Stimulated activated CD4-positive, alpha-beta T cell treated with anti-CD3 and anti-CD28 coated beads, Interleukin-12 subunit alpha, Interleukin-12 subunit beta, amount 100 ng/mL, for 48 hours (primary cell): ENCODE measurements at regions not wholly inside any gene's neighbourhood (a gene's known extent, or its start where the extent isn't known, plus 50 kb on each side); places are given as distances from the start of the nearest gene placed in this dataset.

Experiments
- DNase-seq, 3 donors: peaks; one replicate each; pipeline ENCODE4 v3.0.0-alpha.2; 2020; ENCODE audit warnings: low read depth in 2 of 3, low spot score in 1 of 3

GRCh38 chr4:177569434-177569833, 127.2 kb upstream of the AGA start:
- no peak for DNase-seq

DNA sequence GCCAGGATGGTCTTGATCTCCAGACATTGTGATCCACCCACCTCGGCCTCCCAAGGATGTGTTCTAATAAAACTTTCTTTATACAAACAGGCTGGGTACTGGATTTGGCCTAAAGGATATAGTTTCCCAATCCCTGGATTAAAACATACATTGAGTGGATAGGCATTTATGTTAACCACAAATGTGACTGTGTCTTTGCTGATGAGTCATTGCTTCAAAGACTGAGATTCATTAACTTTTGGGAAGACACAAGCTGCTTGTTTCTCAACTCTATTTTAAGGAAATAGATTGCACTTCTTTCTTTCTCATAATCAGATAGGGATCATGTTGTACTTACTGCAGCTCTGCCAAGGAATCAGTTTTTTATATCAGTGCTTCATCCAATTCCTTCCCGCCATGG, 131.3 kb upstream of the AGA start:
- DNase-seq: no peak

GRCh38 chr4:177574446-177574845, 132.2 kb upstream of the AGA start:
- DNase-seq: no peak

DNA sequence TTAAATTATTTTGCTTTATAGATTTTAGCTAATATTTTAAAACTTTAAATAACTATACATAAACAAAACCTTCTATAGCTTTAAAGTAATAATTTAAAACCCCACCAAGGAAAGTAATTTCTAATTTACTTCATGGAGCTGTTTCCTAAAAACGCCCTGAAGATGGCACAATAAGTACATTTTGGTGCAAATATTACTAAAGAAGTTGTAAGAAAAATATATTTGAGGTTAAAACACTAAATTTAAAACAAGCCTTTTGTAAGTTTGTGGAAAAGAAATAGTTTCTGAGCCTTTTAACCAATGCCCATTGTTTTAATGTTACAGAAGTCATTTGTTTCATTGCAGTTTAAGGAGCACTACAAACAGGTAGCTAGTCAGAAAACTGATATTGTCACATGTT, 137.4 kb upstream of the AGA start:
- no peak for DNase-seq

- no peak for DNase-seq
Measured at GRCh38 chr4:177582992-177583391, 140.8 kb upstream of the AGA start.

DNA sequence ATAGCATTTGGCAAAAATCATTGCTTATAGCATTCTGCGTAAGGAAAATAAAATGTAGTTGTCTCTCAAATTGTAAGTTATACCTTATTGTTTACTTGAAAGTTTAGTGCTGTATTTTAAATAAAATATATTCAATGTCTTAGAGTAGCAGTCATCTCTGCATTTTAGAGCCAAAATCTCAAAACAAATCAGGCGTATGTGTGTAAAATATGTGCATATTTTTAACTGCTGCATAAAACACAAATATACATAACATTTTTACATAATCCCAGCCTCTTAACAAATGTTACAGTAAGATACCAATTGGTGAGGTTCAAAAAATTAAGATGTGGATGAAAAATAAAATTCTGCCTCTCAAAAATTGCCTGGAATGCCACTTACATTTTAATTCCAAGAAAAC, 145.8 kb upstream of the AGA start:
- DNase-seq: no peak

DNA sequence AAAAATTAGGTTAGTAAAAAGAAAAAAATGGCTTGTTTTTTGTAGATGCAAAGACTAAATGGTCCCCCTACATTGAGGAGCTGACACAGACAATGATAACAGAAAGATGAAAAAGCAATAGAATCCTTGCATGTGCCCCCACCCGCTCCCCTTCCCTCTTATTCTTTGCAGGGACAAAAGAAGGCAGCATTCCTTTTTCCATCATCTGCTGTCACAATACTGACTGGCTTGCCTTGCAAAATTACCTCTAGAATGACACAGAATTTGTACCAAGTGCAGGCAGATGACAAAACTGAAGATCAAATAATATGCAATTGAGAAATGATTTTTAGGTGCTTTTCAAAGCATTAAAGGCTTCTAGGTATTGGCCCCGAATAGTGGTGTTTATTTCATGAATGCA, 153.1 kb upstream of the AGA start:
- DNase-seq: no peak

GRCh38 chr4:177596035-177596434, 153.8 kb upstream of the AGA start:
- peak; percentile 5 to 28 (median 8) for DNase-seq

DNA sequence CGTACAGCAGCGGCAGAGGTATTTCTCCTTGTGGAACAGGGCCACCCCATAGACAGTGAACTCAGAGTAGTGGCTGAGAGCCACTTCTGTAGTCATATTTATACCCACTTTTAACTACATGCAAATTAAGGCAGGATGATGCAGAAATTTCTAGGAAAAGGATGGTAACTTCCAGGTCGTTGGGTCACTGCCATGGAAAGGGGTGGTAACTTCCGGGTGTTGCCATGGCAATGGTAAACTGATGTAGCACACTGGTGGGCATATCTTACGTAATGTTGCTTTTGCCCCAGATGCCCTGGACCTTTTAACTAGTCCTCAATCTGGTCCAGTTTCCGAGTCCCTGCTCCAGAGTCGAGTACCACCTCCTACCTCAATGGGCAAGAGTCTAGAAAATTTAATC, 154.8 kb upstream of the AGA start:
- no peak for DNase-seq

- no peak for DNase-seq
Measured at GRCh38 chr4:177605252-177605651, 163.0 kb upstream of the AGA start.

DNA sequence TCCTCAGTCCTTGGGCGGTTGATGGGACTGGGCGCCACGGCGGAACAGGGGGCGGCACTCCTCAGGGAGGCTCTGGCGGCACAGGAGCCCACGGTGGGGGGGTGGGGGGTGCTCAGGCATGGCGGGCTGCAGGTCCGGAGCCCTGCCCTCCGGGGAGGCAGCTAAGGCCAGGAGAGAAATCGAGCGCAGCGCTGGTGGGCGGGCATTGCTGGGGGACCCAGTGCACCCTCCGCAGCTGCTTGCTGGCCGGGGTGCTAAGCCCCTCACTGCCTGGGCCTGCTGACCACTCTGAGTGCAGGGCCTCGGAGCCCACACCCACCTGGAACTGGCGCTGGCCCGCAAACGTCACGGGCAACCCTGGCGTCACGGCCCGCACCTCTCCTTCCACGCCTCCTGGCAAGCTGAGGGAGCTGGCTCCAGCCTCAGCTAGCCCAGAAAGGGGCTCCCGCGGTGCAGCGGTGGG, 164.9 kb upstream of the AGA start:
- no peak for DNase-seq

DNA sequence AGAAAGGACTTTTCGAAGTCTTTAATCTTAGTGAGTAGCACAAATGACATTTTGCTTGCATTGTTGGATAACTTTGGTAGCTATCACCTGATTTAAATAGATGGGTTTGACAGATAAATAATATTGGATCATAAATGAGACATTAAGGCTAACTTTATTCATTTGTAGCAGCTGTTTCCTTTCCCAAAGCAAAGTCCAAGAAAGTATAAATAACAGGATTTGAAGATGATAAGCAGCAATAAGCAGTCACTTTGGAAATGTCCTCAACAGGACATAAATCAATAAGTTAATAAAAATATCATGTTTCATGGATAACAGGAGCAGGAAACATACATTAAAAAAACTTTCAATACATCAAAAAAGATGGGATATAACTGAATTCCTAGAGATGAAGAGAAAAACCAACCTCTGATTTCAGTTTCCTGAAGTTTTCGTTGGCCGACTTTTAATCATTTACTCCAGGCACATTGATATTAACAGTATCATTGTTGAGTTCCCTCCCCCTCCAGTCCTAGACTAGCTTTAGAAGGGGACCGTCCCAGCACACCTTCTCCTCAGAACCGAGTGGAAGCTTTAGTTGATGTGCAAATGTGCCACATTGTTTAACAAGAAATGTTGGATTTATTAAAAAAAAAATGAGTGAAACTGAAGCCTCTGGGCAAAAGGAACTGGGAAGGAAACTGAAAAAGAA, 169.9 kb upstream of the AGA start:
- DNase-seq: no peak

DNA sequence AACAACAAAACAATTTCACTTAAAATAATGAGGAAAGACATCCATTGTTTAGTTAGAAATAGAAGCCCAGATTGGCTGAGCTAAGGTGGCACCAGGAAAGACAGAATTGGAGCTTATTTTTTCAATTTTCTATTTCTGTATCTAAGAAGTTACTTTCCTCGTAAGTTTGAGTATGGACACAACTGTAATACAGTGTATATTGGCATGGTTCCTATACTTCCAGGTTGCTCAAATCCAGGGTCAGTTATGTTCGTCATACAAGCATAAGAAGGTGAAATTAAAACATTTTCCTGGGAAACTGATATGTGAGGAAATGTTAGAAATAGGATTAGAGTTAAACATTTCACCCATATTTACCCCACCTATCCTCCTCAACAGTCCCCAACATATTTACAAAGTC, 170.4 kb upstream of the AGA start:
- DNase-seq: no peak

GRCh38 chr4:177632481-177632880, 190.2 kb upstream of the AGA start:
- DNase-seq: no peak

- DNase-seq: no peak
Measured at GRCh38 chr4:177638871-177639270, 196.6 kb upstream of the AGA start.

GRCh38 chr4:177640864-177641263, 198.6 kb upstream of the AGA start:
- DNase-seq: no peak

GRCh38 chr4:177660223-177660622, 218.0 kb upstream of the AGA start:
- no peak for DNase-seq

DNA sequence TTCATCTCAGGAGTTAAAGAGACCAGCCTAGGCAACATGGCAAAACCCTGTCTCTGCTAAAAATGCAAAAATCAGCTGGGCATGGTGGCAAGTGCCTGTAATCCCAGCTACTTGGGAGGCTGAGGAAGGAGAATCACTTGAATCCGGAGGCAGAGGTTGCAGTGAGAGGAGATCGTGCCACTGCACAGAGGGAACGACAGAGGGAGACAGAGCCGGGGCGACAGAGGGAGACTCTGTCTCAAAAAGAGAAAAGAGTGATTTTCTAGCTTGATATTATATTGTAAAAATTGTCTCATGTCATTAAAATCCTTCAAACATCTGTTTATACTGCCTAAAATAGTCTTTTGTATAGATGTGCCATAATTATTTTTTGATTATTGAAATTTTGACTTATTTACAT, 225.4 kb upstream of the AGA start:
- DNase-seq: no peak

DNA sequence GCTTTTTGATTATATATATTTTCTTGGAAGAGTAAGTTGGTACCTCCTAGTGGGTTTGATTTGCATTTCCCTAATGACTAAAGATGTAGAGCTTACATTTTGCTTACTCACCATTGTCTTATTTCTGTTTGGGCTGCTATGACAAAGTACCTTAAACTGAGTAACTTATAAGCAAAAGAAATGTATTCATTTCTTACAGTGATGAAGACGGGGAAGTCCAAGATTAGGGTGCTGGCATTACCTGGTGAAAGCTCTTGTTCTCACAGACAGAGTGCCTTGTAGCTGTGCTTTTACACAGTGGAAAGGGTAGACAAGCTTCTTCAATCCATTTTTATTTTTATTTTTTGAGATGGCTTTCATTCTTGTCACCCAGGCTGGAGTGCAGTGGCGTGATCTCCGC, 229.2 kb upstream of the AGA start:
- no peak for DNase-seq

DNA sequence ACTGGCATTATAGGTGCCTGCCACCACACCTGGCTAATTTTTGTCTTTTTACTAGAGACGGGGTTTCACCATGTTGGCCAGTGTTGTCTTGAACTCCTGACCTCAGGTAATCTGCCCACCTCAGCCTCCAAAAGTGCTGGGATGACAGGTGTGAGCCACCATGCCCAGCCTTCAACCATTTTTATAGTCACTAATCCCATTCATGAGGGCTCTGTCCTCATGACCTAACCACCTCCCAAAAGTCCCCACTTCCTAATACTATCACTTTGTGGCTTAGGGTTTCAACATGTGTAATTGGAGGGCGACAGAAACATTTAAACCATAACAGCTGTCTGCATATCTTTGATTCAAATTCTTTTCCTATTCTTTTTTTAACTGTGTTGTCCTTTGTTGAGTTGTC, 229.6 kb upstream of the AGA start:
- no peak for DNase-seq

- DNase-seq: no peak
Measured at GRCh38 chr4:177673985-177674489, 231.8 kb upstream of the AGA start.

DNA sequence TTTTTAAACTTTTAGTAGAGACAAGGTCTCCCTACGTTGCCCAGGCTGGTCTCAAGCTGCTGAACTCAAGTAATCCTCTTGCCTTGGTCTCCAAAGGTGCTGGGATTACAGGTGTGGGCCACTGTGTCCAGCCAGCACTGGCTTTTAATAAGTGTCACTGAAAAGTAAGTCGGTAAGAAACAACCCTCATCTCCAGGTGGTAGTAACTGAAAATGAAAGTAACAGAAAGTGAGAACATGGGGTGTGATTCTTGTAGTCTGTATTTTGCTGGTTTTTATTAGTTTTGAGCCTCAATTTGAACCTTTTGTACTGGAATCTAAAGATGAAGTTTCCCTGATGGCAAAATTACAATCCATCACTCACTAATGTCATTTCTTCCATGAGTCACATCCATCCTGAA, 238.1 kb upstream of the AGA start:
- DNase-seq: no peak

- DNase-seq: no peak
Measured at GRCh38 chr4:177681902-177682301, 239.7 kb upstream of the AGA start.
